ENCODE measurements at regions not wholly inside any gene's neighbourhood (a gene's known extent, or its start where the extent isn't known, plus 50 kb on each side); places are given as distances from the start of the nearest gene placed in this dataset.
"Not testable (repeated sequence)": the region's sequence is repeated elsewhere in the genome, so short reads cannot be mapped to it uniquely, and the experiment has no call there.

GRCh38 chr7:51444936-51445335 is 128.3 kb upstream of the COBL start:
- Histone ChIP-seq H3K36me3 (ENCODE audit: insufficient read depth, low read length) (no peaks in the 10 kb centered on the region), H3K27me3 (ENCODE audit: insufficient read depth, low read length) (no peaks in the 10 kb centered on the region), H3K9ac (ENCODE audit: low read depth, low read length) (no peak overlapping the region), H3K9me3 (ENCODE audit: insufficient read depth, low read depth, low read length) (peaks cover 24% of the 10 kb centered on the region), H3K4me1 (ENCODE audit: insufficient read depth, low read length) (peaks cover 21% of the 10 kb centered on the region), H3K4me3 (ENCODE audit: low read length) (no peak overlapping the region), H3K27ac (ENCODE audit: low read depth, low read length) (no peak overlapping the region)
- WGBS: 75% methylated on average over 1 of the region's 1 CpG

DNA sequence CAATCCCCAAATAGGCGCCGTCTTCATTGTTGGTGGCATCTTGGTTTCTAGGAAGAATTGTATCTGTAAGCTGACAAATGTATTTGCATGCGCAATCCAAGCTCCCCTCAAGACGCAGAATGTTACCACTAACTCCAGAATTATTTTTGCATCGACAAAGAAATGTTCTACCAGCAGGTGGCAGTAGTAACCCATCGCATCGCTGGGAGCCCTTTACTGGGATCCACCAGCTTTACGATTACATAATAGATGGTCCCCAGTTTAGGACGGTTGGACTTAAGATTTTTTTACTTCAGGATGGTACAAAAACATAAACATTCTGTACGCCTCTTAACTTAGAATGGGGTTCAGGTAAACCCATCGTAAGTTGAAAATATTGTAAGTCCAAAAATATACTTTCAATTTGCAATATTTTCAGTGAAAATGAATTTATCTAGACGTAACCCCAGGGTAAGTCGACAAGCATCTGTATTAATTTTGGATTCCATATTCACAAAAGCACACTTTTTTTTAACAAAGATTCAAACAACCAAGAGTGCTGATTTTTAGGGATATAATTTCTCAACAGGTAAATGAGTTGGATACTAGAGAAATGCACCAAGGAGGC is 114.0 kb upstream of the COBL start:
- H3K27me3 ChIP-seq (ENCODE audit: insufficient read depth, low read length): no peaks in the 10 kb centered on the region
- 43% methylated on average over 9 of the region's 13 CpGs for WGBS
- H3K9ac ChIP-seq (ENCODE audit: low read depth, low read length): no peak overlapping the region
- H3K27ac ChIP-seq (ENCODE audit: low read depth, low read length): no peak overlapping the region
- H3K4me3 ChIP-seq (ENCODE audit: low read length): no peak overlapping the region
- H3K4me1 ChIP-seq (ENCODE audit: insufficient read depth, low read length): no peaks in the 10 kb centered on the region
- H3K36me3 ChIP-seq (ENCODE audit: insufficient read depth, low read length): no peaks in the 10 kb centered on the region
- H3K9me3 ChIP-seq (ENCODE audit: insufficient read depth, low read depth, low read length): no peaks in the 10 kb centered on the region

DNA sequence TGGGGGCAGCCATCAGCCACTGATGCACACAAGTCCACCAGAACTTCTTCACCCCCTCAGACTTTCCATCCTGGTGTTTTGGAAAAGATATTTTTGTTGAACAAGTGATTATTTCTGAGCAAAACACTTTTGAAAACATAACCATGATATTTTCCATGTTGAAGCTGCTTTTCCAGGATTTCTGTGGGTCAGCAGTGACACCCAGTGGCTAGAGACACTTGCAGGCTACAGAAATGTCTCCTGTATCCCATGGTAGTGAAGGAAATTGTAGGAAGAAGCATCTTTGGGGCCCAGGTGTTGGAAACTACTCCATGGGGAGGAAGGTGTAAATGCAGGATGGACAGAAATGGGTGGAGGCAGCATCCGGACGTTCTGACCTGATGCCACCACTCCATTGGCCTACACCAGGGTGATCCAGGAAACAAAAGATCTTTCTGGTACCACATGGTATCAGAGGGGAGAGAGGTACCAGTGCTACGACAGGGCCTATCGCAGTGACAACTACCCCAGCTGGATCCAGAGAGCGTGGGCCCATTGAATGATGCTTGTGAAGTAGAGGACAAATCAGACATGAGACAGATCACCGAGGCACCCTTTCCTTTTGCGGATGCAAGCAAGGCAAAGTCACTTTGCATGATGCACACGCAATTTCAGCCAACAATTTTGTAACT is 111.7 kb upstream of the COBL start:
- 88% methylated on average over 8 of the region's 8 CpGs for WGBS
- no peaks in the 10 kb centered on the region for H3K27me3 ChIP-seq (ENCODE audit: insufficient read depth, low read length)
- no peak overlapping the region for H3K4me3 ChIP-seq (ENCODE audit: low read length)
- no peaks in the 10 kb centered on the region for H3K9me3 ChIP-seq (ENCODE audit: insufficient read depth, low read depth, low read length)
- no peak overlapping the region for H3K9ac ChIP-seq (ENCODE audit: low read depth, low read length)
- no peaks in the 10 kb centered on the region for H3K36me3 ChIP-seq (ENCODE audit: insufficient read depth, low read length)
- H3K27ac ChIP-seq (ENCODE audit: low read depth, low read length): no peak overlapping the region
- no peaks in the 10 kb centered on the region for H3K4me1 ChIP-seq (ENCODE audit: insufficient read depth, low read length)

GRCh38 chr7:51426163-51426562 is 109.6 kb upstream of the COBL start:
- no peak overlapping the region for H3K9ac ChIP-seq (ENCODE audit: low read depth, low read length)
- no peaks in the 10 kb centered on the region for H3K4me1 ChIP-seq (ENCODE audit: insufficient read depth, low read length)
- no peak overlapping the region for H3K4me3 ChIP-seq (ENCODE audit: low read length)
- no peak overlapping the region for H3K27ac ChIP-seq (ENCODE audit: low read depth, low read length)
- no peaks in the 10 kb centered on the region for H3K9me3 ChIP-seq (ENCODE audit: insufficient read depth, low read depth, low read length)
- no peaks in the 10 kb centered on the region for H3K27me3 ChIP-seq (ENCODE audit: insufficient read depth, low read length)
- 93% methylated on average over 12 of the region's 12 CpGs for WGBS
- no peaks in the 10 kb centered on the region for H3K36me3 ChIP-seq (ENCODE audit: insufficient read depth, low read length)

DNA sequence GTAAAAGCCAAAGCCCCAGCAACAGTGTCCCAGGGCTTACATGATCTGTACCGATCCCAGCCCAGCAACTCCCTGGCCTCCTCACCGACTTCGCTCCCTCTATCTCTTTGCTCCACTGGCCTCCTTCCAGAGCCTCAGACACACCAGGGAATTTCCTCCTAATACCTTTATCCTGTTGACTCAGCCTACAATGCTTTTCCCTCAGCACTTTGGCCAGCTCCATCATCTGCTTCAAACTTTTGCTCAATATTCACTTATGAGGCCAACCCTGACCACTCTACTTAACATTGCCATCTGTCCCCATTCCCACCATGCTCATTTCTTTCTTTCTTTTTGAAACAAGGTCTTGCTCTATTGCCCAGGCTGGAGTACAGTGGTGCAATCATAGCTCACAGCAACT is 93.3 kb upstream of the COBL start:
- not testable (repeated sequence) for H3K4me3 ChIP-seq (ENCODE audit: low read length); H3K36me3 ChIP-seq (ENCODE audit: insufficient read depth, low read length); H3K9me3 ChIP-seq (ENCODE audit: insufficient read depth, low read depth, low read length); H3K4me1 ChIP-seq (ENCODE audit: insufficient read depth, low read length); H3K27ac ChIP-seq (ENCODE audit: low read depth, low read length); H3K27me3 ChIP-seq (ENCODE audit: insufficient read depth, low read length); H3K9ac ChIP-seq (ENCODE audit: low read depth, low read length)
- no CpG with 5 or more reads among the region's 3 CpGs for WGBS

GRCh38 chr7:51397608-51398007 is 81.0 kb upstream of the COBL start:
- H3K27ac ChIP-seq (ENCODE audit: low read depth, low read length); H3K9ac ChIP-seq (ENCODE audit: low read depth, low read length); H3K9me3 ChIP-seq (ENCODE audit: insufficient read depth, low read depth, low read length); H3K27me3 ChIP-seq (ENCODE audit: insufficient read depth, low read length); H3K4me1 ChIP-seq (ENCODE audit: insufficient read depth, low read length); H3K4me3 ChIP-seq (ENCODE audit: low read length); H3K36me3 ChIP-seq (ENCODE audit: insufficient read depth, low read length): not testable (repeated sequence)
- WGBS: 22% methylated on average over 2 of the region's 3 CpGs

GRCh38 chr7:51393003-51393402 is 76.4 kb upstream of the COBL start:
- not testable (repeated sequence) for H3K27ac ChIP-seq (ENCODE audit: low read depth, low read length); H3K4me3 ChIP-seq (ENCODE audit: low read length); H3K4me1 ChIP-seq (ENCODE audit: insufficient read depth, low read length); H3K27me3 ChIP-seq (ENCODE audit: insufficient read depth, low read length); H3K9me3 ChIP-seq (ENCODE audit: insufficient read depth, low read depth, low read length); H3K9ac ChIP-seq (ENCODE audit: low read depth, low read length); H3K36me3 ChIP-seq (ENCODE audit: insufficient read depth, low read length)
- 74% methylated on average over 5 of the region's 6 CpGs for WGBS

DNA sequence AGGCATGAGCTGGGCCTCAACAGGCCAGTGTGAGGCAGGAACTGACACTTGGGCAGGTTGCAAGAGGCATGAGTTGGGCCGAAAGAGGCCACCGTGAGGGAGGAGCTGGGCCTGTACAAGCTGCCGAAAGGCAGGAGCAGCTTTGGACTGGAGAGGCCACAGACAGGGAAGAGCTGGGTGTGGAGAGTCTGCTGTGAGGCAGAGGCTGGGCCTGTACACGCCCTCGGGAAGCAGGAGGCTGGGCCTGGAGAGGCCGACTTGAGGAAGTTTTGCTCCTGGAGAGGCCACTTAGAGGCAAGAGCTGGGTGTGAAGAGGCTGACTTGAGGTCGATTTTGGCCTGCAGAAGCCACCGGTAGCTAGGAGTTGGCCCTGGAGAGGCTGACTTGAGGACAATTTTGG is 73.3 kb upstream of the COBL start:
- not testable (repeated sequence) for H3K9me3 ChIP-seq (ENCODE audit: insufficient read depth, low read depth, low read length); H3K4me1 ChIP-seq (ENCODE audit: insufficient read depth, low read length); H3K27me3 ChIP-seq (ENCODE audit: insufficient read depth, low read length); H3K36me3 ChIP-seq (ENCODE audit: insufficient read depth, low read length); H3K27ac ChIP-seq (ENCODE audit: low read depth, low read length); H3K9ac ChIP-seq (ENCODE audit: low read depth, low read length); H3K4me3 ChIP-seq (ENCODE audit: low read length)
- WGBS: 92% methylated on average over 3 of the region's 8 CpGs

DNA sequence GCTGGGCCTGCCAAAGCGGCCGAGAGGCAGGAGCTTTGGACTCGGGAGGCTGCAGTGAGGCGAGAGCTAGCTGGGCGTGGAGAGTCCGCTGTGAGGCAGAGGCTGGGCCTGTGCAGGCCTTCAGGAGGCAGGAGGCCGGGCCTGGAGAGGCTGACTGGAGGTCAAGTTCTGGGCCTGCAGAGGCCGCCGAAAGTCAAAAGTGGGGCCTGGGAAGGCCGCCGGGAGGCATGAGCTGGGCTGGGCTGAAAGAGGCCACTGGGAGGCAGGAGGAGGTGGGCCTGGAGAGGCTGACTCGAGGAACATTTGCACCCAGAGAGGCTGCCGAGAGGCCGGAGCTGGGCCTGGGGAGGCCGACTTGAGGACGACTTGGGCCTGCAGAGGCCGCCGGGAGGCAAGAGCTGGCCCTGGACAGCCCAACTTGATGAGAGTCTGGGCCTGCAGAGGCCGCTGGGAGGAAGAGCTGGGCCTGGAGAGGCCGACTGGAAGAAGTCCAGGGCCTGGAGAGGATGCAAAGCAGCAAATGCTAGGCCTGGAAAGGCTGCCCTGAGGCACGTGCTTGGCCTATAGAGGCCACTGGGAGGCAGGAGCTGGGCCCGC is 72.7 kb upstream of the COBL start:
- not testable (repeated sequence) for H3K27ac ChIP-seq (ENCODE audit: low read depth, low read length)
- 95% methylated on average over 22 of the region's 22 CpGs for WGBS

GRCh38 chr7:51388241-51388640 is 71.6 kb upstream of the COBL start:
- WGBS: 92% methylated on average over 11 of the region's 16 CpGs
- H3K36me3 ChIP-seq (ENCODE audit: insufficient read depth, low read length); H3K4me3 ChIP-seq (ENCODE audit: low read length); H3K9ac ChIP-seq (ENCODE audit: low read depth, low read length); H3K27me3 ChIP-seq (ENCODE audit: insufficient read depth, low read length); H3K27ac ChIP-seq (ENCODE audit: low read depth, low read length); H3K4me1 ChIP-seq (ENCODE audit: insufficient read depth, low read length); H3K9me3 ChIP-seq (ENCODE audit: insufficient read depth, low read depth, low read length): not testable (repeated sequence)

More for the DNA sequence above, 72.7 kb upstream of the COBL start:
- H3K9ac ChIP-seq (ENCODE audit: low read depth, low read length); H3K4me1 ChIP-seq (ENCODE audit: insufficient read depth, low read length); H3K27me3 ChIP-seq (ENCODE audit: insufficient read depth, low read length); H3K36me3 ChIP-seq (ENCODE audit: insufficient read depth, low read length); H3K4me3 ChIP-seq (ENCODE audit: low read length); H3K9me3 ChIP-seq (ENCODE audit: insufficient read depth, low read depth, low read length): not testable (repeated sequence)

DNA sequence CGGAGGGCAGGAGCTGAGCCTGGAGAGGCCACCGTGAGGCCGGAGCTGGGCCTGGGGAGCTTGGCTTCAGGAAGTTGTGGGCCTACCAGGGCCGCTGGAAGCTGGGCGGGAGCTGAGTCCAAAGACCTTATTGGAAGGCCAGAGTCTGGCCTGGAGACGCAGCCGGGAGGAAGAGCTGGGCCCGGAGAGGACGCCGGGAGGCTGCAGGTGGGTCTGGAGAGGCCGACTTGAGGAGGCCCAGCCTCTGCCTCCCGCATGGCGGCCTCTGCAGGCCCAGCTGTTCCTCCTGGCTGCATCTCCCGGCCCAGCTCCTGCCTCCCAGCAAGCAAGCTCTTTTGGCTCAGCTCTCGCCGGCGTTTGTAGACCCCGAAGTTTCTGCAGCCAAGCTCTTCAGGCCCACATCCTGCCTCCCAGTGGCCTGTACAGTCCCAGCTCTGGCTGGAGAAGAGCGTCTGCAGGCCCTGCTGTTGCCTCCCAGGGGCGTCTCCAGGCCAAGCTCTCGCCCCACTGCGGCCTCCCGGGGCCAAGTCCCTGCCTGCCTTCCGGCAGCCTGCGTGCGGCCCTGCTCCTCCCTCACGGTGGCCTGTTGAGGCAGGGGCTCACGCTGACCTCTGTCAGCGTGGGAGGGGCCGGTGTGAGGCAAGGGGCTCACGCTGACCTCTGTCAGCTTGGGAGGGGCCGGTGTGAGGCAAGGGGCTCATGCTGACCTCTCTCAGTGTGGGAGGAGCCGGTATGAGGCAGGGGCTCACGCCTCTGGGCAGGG is 70.4 kb upstream of the COBL start:
- not testable (repeated sequence) for H3K36me3 ChIP-seq (ENCODE audit: insufficient read depth, low read length); H3K4me1 ChIP-seq (ENCODE audit: insufficient read depth, low read length); H3K4me3 ChIP-seq (ENCODE audit: low read length); H3K9ac ChIP-seq (ENCODE audit: low read depth, low read length); H3K27me3 ChIP-seq (ENCODE audit: insufficient read depth, low read length); H3K27ac ChIP-seq (ENCODE audit: low read depth, low read length); H3K9me3 ChIP-seq (ENCODE audit: insufficient read depth, low read depth, low read length)
- WGBS: 96% methylated on average over 33 of the region's 34 CpGs

Measured in HUES64 (cell line).